ENCODE measurements at regions not wholly inside any gene's neighbourhood (a gene's known extent, or its start where the extent isn't known, plus 50 kb on each side); places are given as distances from the start of the nearest gene placed in this dataset.

GRCh38 chr6:92945799-92946198 is 473.6 kb downstream of the EPHA7 start:
- DNase-seq = no peak

GRCh38 chr6:92944132-92944531 is 475.2 kb downstream of the EPHA7 start:
- DNase-seq = no peak

- no peak for DNase-seq
Measured at GRCh38 chr6:92942549-92942948, 476.8 kb downstream of the EPHA7 start.

GRCh38 chr6:92934625-92935024 is 484.7 kb downstream of the EPHA7 start:
- DNase-seq = no peak

- DNase-seq = no peak
Measured at GRCh38 chr6:92930171-92930570, 489.2 kb downstream of the EPHA7 start.

GRCh38 chr6:92922216-92922806 is 497.0 kb downstream of the EPHA7 start:
- no peak for DNase-seq

- no peak for DNase-seq
Measured at GRCh38 chr6:92915466-92915865, 503.9 kb downstream of the EPHA7 start.

- DNase-seq = no peak
Measured at GRCh38 chr6:92911301-92911700, 508.1 kb downstream of the EPHA7 start.

GRCh38 chr6:92910646-92911045 is 508.7 kb downstream of the EPHA7 start:
- DNase-seq = no peak

- no peak for DNase-seq
Measured at GRCh38 chr6:92906385-92906784, 513.0 kb downstream of the EPHA7 start.

GRCh38 chr6:92893741-92894140 is 525.6 kb downstream of the EPHA7 start:
- DNase-seq = no peak

GRCh38 chr6:92892626-92893170 is 526.7 kb downstream of the EPHA7 start:
- no peak for DNase-seq

- DNase-seq = no peak
Measured at GRCh38 chr6:92888316-92888715, 531.0 kb downstream of the EPHA7 start.

GRCh38 chr6:92887871-92888270 is 531.5 kb downstream of the EPHA7 start:
- no peak for DNase-seq

- DNase-seq = no peak
Measured at GRCh38 chr6:92879526-92879925, 539.8 kb downstream of the EPHA7 start.

GRCh38 chr6:92864966-92865555 is 554.3 kb downstream of the EPHA7 start:
- no peak for DNase-seq

- DNase-seq = no peak
Measured at GRCh38 chr6:92849636-92850035, 569.7 kb downstream of the EPHA7 start.

GRCh38 chr6:92848901-92849300 is 570.5 kb downstream of the EPHA7 start:
- no peak for DNase-seq

GRCh38 chr6:92848459-92848858 is 570.9 kb downstream of the EPHA7 start:
- no peak for DNase-seq

GRCh38 chr6:92847988-92848387 is 571.4 kb downstream of the EPHA7 start:
- DNase-seq = no peak

- no peak for DNase-seq
Measured at GRCh38 chr6:92840246-92840930, 579.0 kb downstream of the EPHA7 start.

GRCh38 chr6:92828788-92829187 is 590.6 kb downstream of the EPHA7 start:
- DNase-seq = no peak

GRCh38 chr6:92827104-92827503 is 592.3 kb downstream of the EPHA7 start:
- no peak for DNase-seq

All from renal pelvis (tissue), 1 donor.